OCI-LY1 (cell line): ENCODE measurements at regions not wholly inside any gene's neighbourhood (a gene's known extent, or its start where the extent isn't known, plus 50 kb on each side); places are given as distances from the start of the nearest gene placed in this dataset.

ENCODE experiments used
- H2AFZ ChIP-seq: fragments of 200-600 bp; sonication (generic), shearing (Covaris generic); 2 replicates; pipeline ENCODE4 v1.6.0; 2014; ENCODE audit warnings: antibody characterized with exemption, mild to moderate bottlenecking, low read length
- H3F3A ChIP-seq: fragments of 200-600 bp; sonication (generic), shearing (Covaris generic); 2 replicates; pipeline ENCODE4 v1.6.0; 2014; ENCODE audit warnings: mild to moderate bottlenecking, antibody characterized with exemption, low read length, moderate library complexity; ENCODE audit not compliant: insufficient read depth
- H3K27ac ChIP-seq: fragments of 200-600 bp; sonication (generic); 2 replicates; pipeline ENCODE4 v1.5.1; 2014; ENCODE audit warnings: low read length, mixed run types, mild to moderate bottlenecking, low read depth; ENCODE audit not compliant: poor library complexity, severe bottlenecking
- H3K27me3 ChIP-seq: fragments of 200-600 bp; sonication (generic); 2 replicates; pipeline ENCODE4 v1.6.0; 2014; ENCODE audit warnings: antibody characterized with exemption, mild to moderate bottlenecking, low read length, moderate library complexity; ENCODE audit not compliant: insufficient read depth
- H3K36me3 ChIP-seq: fragments of 200-600 bp; sonication (generic); 2 replicates; pipeline ENCODE4 v1.6.1; 2014; ENCODE audit warnings: mild to moderate bottlenecking, antibody characterized with exemption, low read length, moderate library complexity, mixed read lengths; ENCODE audit not compliant: insufficient read depth
- H3K4me1 ChIP-seq: fragments of 200-600 bp; sonication (generic); 2 replicates; pipeline ENCODE4 v1.5.1; 2014; ENCODE audit warnings: mild to moderate bottlenecking, low read length, moderate library complexity; ENCODE audit not compliant: insufficient read depth, severe bottlenecking
- H3K4me2 ChIP-seq: fragments of 200-600 bp; sonication (generic), shearing (Covaris generic); 2 replicates; pipeline ENCODE4 v1.6.1; 2014; ENCODE audit warnings: low read length
- H3K4me3 ChIP-seq: fragments of 200-600 bp; sonication (generic); 2 replicates; pipeline ENCODE4 v1.5.1; 2014; ENCODE audit warnings: low read length, low read depth, mild to moderate bottlenecking, mixed read lengths; ENCODE audit not compliant: poor library complexity, severe bottlenecking
- H3K79me2 ChIP-seq: fragments of 200-600 bp; shearing (Covaris generic); 2 replicates; pipeline ENCODE4 v1.6.1; 2016; ENCODE audit warnings: mixed run types, low read length, mixed read lengths; ENCODE audit not compliant: insufficient read depth
- H3K9ac ChIP-seq: fragments of 200-600 bp; sonication (generic), shearing (Covaris generic); 2 replicates; pipeline ENCODE4 v1.6.1; 2014; ENCODE audit warnings: mild to moderate bottlenecking, low read length, mixed read lengths
- H3K9me2 ChIP-seq: fragments of 200-600 bp; sonication (generic), shearing (Covaris generic); 2 replicates; pipeline ENCODE4 v1.6.1; 2014; ENCODE audit warnings: low read depth, mild to moderate bottlenecking, low read length, mixed read lengths
- H3K9me3 ChIP-seq: fragments of 200-600 bp; shearing (Covaris generic); 2 replicates; pipeline ENCODE4 v1.6.1; 2014; ENCODE audit warnings: low read length, mixed read lengths
- H4K20me1 ChIP-seq: fragments of 200-600 bp; sonication (generic), shearing (Covaris generic); 2 replicates; pipeline ENCODE4 v1.6.0; 2016; ENCODE audit warnings: mild to moderate bottlenecking, low read length; ENCODE audit not compliant: insufficient read depth
- EZH2 ChIP-seq: fragments of 200-600 bp; sonication (generic), shearing (Covaris generic); IDR thresholded peaks from 2 replicates; pipeline ENCODE4 v1.8.0; 2017; ENCODE audit warnings: borderline replicate concordance, mixed run types, mild to moderate bottlenecking, antibody characterized with exemption, low read length, moderate library complexity, mixed read lengths
- TF ChIP-seq, protein P1 (sequence below): fragments of 200-600 bp; sonication (generic), shearing (Covaris generic); IDR thresholded peaks from 2 replicates; pipeline ENCODE4 v1.5.1; 2017; ENCODE audit warnings: mild to moderate bottlenecking, antibody characterized with exemption, low read length, moderate library complexity, mixed read lengths

DNA sequence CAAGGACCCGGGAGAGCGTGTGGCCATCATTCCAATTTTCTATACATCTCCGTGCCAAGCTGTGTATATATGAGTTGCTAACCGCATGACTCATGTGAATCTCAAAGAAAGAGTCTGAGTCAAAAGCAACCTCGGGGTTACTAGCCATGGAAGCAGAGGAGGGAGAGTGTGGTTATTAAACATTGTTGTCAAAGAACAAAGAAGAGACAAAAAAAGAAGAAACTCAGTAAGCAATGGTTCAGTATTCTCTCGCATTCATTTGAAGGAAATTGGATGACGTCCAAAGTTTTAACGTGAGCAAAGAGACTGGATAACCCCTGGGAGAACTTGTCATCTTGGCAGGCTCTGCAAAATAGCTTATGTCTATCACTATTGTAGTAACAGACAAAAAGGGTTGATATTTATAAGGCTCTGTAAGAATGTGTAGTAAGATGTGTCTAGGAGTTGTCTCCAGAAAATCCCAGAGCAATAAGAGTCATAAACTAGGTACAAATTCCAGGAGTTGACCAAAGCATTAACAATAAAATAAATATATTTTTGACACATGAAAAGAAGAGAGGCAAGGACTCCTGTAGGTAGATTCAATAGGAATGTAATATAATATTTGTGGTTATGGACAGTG lies 52.8 kb upstream of the GRM7 start:
- H3K9me3 ChIP-seq, result no peaks in the 10 kb centered on the region
- H3K9ac ChIP-seq, result no peak overlapping the region
- H3K36me3 ChIP-seq, result no peaks in the 10 kb centered on the region
- H3K9me2 ChIP-seq, result no peaks in the 10 kb centered on the region
- no peak overlapping the region for H3K4me3 ChIP-seq
- H3K4me1 ChIP-seq, result no peaks in the 10 kb centered on the region
- H3K79me2 ChIP-seq, result no peaks in the 10 kb centered on the region
- TF ChIP-seq, protein P1, sequence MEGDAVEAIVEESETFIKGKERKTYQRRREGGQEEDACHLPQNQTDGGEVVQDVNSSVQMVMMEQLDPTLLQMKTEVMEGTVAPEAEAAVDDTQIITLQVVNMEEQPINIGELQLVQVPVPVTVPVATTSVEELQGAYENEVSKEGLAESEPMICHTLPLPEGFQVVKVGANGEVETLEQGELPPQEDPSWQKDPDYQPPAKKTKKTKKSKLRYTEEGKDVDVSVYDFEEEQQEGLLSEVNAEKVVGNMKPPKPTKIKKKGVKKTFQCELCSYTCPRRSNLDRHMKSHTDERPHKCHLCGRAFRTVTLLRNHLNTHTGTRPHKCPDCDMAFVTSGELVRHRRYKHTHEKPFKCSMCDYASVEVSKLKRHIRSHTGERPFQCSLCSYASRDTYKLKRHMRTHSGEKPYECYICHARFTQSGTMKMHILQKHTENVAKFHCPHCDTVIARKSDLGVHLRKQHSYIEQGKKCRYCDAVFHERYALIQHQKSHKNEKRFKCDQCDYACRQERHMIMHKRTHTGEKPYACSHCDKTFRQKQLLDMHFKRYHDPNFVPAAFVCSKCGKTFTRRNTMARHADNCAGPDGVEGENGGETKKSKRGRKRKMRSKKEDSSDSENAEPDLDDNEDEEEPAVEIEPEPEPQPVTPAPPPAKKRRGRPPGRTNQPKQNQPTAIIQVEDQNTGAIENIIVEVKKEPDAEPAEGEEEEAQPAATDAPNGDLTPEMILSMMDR, result no peak
- no peak for TF ChIP-seq EZH2
- H3F3A ChIP-seq, result no peaks in the 10 kb centered on the region
- H3K4me2 ChIP-seq, result no peak overlapping the region
- H3K27me3 ChIP-seq, result no peaks in the 10 kb centered on the region
- no peak overlapping the region for H2AFZ ChIP-seq
- no peak overlapping the region for H3K27ac ChIP-seq
- H4K20me1 ChIP-seq, result no peaks in the 10 kb centered on the region

DNA sequence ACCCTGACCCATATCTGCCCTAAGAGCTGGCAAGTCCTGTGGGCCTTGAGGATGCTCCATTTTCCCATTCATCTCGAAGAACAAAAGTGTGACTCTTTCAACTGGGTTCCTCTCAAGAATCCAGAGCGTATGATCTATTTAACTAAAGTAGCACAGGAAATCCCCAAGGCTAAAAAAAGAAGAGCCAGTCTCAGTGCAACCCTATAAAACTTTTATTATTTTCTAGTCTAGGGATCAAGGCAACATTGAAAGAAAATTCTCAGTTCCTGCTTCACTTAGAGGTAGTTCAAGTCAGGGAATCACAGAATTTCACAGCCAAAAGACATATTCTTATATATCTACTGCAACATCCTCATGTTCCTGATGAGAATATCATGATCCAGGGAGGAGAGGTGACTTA lies 51.6 kb upstream of the GRM7 start:
- Histone ChIP-seq H3K4me1 (no peaks in the 10 kb centered on the region), H3F3A (no peaks in the 10 kb centered on the region), H3K4me3 (no peak overlapping the region), H3K9me3 (no peaks in the 10 kb centered on the region), H3K9ac (no peak overlapping the region), H3K27ac (no peak overlapping the region), H3K27me3 (no peaks in the 10 kb centered on the region), H3K9me2 (no peaks in the 10 kb centered on the region), H3K79me2 (no peaks in the 10 kb centered on the region), H3K4me2 (no peak overlapping the region), H2AFZ (no peak overlapping the region), H3K36me3 (no peaks in the 10 kb centered on the region), H4K20me1 (no peaks in the 10 kb centered on the region)
- no peak for TF ChIP-seq EZH2
- TF ChIP-seq, protein P1, result no peak
